CD1c-positive myeloid dendritic cell (primary cell): ENCODE measurements at regions not wholly inside any gene's neighbourhood (a gene's known extent, or its start where the extent isn't known, plus 50 kb on each side); places are given as distances from the start of the nearest gene placed in this dataset.
A peak's percentile ranks its signal among the peaks of the same experiment; 100 is the strongest.
"Not testable (repeated sequence)": the region's sequence is repeated elsewhere in the genome, so short reads cannot be mapped to it uniquely, and the experiment has no call there.

Experiments used
- DNase-seq: peaks from one replicate; pipeline ENCODE4 v3.0.0-alpha.2; 2016; ENCODE audit errors: extremely low spot score

DNA sequence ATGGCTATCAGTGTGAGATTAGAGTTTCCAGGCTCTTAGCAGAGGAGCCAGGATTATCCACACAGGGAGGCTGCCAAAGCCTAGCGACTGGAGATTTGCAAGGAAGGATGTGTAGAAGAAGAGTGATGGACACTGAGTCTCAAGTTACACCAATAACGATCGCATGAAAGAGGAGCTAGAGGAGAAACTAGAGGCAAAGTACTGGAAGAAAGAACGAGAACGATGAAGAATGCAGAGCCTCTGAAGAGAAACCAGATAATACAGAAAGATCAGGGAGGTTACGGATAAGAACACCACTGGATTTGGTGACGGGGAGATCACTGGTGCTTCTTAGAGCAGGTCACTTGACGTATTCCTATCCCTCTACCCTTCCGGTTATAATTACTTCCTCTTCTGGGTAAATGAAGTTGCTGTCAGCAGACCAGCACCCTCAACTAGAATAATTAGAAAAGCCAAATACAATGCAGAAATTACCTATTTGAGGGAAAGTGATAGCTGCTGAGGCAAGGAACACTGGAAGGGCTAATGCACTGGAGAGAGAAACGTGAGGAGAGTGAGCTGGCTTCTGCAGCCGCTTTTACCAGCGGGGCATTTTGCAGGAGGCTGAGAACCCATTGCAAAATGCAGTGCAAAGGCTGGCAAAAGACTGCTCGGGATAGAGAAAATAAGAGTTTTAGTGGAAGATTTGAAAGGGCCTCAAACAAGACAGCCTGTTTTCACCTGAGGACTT, 93.1 kb upstream of the HIF1A start:
- peak; percentile 42 for DNase-seq

DNA sequence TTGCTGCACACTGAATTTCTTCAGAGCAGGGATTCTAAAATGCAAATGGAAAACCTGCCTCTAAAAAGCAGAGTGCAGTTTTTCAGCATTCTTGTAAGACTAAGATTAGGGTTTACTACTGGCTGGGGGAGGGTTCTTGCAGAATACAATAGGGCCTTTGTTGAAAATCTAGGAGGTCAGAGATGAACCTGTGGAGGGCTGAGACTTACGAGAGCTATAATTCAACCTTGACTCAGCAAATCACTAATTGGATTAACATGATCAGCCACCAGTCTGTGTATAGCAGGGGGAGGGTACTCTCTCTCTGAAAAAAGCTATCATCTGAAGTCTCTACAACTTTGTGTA, 92.6 kb upstream of the HIF1A start:
- no peak for DNase-seq

DNA sequence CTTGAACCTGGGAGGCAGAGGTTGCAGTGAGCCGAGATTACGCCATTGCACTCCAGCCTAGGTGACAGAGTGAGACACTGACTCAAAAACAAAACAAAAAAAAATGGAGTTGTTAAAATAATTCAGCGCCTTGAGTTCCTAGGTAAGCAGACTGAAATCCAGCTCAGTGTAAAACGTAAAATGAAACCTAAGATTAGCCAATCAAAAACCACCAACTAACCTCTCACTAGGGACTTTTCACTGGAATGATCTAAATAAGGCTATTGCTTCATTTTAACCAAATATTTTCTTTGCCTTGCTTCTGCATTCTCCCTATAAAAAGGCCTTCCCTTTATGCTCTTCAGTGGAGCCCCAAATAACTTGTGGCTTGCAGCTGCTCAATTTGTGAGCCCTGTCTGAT, 91.6 kb upstream of the HIF1A start:
- DNase-seq: peak; percentile 64

DNA sequence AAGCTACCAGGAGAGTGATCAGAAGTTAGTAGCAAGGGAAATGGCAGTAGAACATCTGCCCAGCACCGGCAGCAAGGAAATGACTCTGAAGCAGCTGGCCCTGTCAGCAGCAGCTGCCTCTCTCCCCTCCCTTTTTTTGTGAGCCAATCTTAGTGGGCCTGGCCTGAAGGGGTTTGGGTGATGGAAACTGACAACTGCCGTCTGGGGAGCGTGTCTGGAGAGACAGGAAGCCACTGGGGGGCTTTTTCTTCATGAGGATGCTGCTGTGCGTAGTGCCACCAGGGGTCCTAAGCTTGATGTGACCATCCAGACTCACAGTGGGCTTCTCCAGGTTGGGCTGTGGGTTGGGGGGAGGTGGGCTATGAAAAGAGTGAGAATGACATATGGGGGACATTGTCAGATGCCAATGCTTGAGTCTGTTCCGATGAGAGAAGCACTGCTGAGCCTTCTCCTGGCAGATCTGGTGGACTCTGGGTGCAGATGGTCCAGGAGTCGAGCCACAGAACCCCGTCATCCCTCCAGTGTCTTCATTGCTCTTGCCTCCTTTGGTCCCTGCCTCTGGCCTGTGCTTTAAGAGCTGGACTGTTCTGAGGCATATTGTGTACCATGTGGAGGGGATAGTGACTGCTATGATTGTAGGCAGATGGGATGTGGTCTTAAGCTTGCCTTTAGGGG, 87.6 kb upstream of the HIF1A start:
- no peak for DNase-seq

DNA sequence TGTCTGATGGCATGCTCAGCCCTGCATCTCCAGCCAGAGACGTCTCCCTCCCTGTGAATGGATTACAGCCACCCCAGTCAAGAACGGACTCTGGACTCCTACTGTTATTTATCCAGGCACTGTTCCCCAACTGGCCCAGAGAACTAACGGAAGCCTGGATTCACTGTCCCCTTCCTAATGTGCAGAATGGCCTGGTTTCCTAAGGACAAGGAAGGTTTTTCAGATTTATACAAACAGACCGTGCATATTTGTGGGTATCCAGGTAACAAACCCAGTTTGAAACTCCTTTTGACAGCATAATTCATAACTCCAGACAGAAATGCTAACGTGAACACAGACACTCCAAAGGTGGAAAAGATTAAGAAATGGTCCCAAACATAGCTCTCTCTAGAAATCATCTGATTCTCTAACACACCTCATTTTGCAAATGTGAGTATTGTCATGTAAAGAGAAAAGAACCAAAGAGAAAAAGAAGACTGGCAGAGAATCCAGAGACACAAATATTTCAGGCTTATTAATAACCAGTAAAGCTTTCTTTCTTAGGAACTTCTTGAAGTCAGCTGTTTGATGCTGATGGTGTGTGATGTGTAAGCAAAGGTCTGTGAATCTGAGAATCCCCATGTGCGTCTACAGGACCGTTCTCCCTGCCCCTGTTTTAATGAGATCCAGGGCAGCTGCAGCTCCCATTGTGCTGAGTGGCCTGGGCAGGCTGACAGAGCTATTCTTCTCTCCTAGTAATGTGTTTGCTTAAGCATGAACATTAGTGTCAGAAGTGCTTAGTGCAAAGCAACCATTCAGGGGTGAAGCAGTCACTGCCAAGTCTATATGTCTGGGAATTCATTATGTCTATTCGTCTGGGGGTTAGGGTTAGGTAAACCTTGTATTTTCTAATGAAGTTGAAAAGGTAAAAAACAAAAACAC, 86.8 kb upstream of the HIF1A start:
- DNase-seq: no peak

DNA sequence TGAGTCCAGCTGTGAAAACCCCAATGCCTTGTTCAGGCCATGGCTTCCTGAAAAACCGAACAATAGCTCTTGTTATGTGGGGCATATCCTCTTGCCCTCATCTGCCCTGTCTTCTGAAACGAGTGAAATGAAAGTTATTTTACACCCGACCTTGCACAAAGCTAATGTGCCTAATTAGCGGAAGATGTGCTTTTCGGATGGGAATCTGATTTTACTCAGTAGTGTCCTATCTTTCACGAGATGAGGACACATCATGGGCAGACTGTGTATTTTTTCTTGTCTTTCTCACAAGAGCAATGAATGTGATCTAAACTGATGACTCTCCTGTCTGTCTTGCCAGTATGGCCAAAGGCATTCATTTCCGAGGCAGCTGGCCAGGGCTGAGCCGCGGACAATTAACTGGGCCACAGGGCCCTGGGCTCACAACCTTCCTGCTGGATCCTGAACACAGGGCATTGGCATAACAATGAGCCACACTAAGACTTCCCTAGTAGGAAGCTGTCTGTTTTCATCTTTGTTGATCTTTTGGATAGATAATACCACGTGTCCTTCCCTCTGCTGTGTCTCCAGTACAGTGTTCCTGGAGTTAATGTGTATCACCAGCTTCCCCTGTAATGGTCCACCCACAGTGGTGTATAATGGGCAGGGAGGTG, 86.0 kb upstream of the HIF1A start:
- no peak for DNase-seq

DNA sequence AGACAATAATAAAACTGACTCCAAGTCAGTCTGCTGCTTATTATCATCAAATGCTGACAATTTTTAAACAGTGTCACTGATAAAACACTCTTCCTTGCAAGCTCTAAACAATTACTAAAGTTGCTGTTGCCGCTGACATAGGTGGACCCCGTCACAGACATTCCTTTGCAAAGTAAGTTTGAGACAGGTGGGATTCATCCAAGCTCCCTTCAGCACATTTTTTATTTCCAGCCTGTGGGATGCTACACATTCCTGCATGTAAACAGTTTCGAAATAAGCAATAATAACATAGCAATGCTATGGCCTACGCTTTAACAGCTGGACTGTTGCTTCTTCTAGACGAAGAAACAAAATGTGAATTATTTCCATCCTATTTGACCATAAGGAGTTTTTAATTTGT, 85.4 kb upstream of the HIF1A start:
- DNase-seq: no peak

DNA sequence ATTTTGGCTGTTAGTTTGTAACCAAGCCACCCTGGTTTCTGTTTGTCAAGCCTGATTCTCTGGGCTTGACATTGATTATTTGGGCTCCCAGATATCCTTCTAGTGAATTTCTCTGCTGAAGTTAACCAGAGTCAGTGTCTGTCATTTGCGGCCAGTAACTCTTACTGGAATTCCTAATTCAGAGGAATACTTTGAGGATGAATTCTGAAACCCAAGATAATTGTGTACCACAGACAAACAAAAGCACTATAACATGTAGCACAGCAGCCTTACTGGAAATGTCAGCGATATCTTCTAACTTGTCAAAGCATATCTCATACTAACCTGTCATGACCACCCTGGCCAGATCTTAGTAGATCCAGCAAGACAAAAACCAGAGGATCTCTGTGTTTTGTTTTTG, 84.4 kb upstream of the HIF1A start:
- no peak for DNase-seq

DNA sequence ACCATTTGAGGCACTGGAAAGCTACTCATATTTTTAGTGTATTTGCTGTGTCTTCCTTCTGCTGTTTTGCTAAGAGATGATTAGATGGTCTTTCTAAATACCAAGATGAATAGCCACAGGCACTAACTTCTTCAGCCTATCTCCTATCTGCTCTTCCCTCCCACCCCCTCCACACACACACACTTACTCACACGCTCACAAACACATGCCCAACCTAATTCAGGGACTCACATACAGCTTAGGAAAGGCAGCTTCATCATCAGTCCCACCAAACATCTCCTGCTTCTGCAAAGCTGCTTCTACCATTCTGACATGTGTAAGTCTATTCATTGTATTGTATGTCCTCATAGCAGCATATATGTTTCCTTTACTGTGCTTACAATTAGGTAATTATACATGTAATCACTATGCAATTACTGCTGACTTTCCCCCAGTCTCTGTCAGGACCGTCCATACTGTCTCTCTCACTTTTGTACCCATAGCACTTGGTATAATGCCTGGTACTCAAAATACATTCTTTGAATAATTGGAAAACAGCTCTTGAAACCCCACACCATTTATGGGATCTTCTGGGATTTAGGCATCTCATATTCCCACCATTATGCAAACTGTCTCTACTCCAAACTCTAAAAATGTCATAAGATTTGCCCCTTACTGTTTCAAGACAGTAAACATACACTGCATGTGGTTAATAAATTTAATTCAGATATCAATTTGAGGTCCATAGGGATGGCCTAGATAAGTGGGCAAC, 83.3 kb upstream of the HIF1A start:
- no peak for DNase-seq

DNA sequence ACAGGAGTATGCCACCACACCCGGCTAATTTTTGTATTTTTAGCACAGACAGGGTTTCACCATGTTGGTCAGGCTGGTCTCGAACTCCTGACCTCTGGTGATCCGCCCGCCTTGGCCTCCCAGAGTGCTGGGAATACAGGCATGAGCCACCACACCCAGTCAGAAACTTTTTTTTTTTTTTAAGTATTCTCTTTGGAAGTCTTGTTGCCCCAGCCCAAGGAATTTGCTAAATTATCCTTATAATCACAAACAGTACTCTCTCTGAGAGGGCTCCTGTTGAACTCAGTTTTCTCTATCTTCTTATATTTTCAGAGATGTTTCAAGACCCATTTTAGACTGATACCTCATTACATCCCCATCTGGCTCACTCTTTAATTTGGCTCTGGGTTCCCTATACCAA, 82.3 kb upstream of the HIF1A start:
- DNase-seq: not testable (repeated sequence)

DNA sequence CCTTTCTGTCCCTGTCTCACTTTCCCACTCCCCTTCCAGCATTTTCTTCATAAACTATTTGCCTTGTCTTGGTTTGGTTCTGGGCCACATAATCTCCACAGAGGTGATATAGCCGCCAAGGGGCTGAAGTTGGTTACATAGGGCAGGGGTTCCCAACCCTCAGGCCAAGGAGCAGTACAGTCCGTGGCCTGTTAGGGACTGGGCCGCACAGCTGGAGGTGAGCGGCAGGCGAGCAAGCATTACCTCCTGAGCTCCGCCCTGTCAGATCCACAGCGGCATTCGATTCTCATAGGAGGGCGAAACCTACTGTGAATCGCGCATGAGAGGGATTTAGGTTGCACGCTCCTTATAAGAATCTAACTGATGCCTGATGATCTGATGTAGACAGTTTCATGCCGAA, 80.6 kb upstream of the HIF1A start:
- DNase-seq: no peak

DNA sequence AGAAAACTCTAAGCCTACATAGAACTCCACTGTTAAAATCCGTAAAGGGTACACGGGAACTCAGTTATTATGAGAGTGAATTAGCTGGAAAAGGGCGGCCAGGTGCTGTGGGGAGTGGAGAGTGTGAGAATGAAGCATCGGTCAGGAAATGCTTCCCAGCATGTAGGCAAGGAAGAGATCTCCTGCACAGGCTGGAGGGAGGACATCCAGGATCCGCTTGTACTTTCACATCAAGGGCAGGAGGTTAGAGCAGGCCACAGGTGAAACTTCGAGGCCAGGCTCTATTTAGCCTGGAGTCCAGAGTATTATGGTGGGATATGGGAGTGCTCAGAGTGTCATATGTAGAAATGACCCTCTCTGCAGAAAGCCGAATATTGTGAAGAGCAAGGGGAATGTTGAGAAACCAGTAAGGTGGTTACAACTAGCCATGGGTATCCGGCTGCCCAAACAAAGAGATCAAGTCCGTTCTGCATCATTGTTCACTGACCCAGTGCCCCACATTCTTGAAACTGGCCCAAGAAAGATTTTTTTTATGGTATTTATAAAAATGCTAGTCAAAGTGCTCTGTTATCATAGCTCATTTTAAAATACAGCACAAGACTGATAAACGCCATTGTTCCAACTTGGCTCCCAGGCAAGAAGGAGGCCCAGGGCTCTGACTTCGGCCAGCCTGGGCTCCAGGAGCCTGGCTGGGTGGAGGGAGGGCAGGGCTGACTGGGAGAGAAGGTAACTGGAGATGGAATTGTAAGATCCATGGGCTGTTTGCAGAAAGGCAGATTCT, 79.4 kb upstream of the HIF1A start:
- DNase-seq: no peak

DNA sequence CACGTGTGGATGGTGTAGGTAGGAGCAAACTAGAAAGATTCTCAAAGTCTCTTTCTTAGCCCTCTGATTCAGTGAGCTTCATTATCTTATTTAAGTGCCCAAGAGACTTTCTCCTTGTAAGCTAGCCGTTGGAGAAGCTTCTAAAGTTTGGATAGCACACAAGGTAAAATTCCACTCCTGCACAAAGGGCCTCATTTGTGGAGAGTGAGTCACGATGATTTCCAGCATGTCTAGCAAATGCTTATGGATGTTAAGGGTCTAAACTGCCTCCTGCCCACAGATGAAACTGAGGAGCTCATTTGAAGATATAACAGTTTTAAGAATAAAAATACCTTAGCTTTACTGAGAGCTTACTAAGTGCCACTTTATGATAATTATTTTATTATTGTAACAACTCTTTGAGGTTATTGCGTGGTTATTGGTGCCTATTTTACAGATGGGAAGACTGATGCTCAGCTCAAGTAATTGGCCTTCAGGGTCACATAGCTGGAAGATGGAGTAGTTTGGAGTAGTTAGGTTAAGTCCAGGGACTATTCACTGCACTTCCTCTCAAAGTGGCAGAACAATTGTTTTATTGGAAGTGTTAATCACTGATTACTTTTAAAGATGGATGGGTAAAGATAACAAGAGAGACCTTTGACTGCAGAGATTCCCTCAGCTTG, 78.7 kb upstream of the HIF1A start:
- no peak for DNase-seq

DNA sequence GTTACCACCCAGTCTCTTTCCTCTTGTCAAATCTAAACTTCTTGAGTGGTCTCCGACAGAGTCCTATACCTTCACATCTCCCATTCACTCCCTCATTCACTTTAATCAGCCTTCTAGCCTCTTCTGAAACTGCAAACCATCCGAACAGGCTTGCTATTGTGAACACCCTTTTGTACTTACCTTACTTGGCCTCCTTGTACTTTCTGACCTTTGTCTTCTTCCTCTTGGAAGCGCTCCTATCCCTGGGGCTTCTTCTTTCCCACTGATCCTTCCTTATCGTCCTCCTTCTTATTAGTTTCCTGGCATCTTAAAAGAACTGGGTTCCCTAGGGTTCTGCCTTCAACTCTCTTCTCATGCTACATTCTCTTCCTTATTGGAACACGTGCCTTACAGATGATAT, 76.9 kb upstream of the HIF1A start:
- no peak for DNase-seq

DNA sequence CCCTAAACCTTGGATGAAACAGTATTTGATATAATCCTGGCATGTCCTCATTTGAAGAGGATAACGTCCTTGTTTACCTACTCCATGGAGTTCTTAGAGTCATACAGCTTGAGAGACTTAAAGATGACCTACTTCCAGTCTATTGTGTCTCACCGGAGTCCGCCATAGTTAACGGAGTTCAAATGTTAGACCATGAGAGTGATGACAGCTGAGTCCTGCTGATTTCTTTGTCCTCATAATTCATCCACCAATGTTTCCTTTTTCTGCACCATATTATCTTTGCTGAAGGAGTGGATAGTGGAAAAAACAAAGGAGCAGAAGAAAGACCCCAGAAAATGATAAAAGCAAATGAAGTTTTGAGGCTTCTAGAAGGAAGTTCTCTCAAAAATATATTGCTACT, 75.8 kb upstream of the HIF1A start:
- DNase-seq: no peak

DNA sequence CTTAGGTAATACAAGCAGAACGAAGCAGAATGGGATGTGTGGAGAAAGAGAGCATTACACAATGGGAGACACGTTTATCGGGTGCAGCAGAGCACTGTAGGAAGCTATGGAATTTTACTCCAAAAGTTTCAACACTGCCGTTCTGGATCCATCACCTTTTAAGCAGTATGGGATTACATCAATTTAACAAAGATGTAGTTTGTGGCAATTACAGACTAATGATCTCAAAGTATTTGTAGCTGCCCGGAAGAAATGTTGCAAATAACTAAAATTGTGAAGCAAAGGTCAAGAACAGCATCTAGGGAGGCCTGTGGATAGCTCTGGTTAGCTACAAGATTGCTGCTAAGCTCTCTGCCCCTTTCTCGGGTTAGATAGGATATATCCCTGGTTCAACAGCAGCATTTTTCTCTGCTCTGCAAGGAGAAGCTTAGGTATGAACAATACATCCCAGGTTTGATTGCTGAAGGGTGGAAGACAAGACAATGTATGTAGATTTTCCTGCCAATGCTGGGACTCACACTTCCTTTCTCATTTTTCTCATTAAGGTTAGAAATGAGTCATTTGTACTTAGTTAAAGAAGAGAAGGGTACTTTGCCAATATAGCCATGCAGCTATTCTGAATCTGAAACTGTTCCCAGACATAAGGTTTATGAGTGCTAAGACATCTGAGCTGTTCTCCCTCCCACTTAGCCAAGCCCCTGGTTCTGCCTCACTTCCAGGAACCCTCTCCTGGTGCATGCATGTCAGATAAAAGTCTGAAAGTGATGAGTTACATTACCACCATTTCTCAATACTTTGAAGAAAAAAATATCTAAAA, 75.0 kb upstream of the HIF1A start:
- peak; percentile 7 for DNase-seq

DNA sequence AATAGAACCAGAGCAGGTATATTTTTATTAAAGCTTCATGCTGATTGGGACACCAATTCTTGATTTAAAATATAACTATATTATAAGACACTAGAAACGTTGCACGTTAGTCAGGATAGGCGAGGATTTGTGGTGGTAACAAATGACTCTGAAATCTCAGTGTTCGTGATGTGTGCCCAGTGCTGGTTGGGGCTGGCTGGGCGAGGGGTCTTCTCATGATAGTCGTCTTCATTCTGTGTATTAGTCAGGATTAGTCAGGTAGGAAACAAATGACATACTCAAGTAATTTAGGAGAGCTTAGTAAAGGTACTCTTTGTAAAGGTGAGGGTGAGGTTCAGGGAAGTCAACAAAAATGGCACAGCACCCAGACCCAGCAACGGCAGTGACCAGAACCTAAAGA, 73.9 kb upstream of the HIF1A start:
- DNase-seq: no peak

DNA sequence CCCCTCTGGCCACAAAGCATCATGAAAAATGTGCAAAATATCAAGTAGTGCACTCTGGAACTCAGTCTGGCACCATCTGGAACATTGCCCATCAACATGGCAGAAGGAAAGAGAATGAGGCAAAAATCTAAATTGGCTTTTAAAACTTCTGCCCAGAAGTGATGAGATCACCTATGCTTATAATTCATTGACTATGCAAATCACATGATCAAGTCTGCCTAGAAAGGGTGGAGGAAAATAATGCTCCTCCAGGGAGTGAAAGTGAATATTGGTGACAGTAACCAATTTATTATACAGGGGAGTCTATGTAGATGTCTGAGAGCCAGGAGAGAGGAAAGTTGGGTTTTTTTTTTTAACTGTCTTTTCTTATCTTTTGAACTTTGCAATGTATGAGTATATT, 73.3 kb upstream of the HIF1A start:
- no peak for DNase-seq

DNA sequence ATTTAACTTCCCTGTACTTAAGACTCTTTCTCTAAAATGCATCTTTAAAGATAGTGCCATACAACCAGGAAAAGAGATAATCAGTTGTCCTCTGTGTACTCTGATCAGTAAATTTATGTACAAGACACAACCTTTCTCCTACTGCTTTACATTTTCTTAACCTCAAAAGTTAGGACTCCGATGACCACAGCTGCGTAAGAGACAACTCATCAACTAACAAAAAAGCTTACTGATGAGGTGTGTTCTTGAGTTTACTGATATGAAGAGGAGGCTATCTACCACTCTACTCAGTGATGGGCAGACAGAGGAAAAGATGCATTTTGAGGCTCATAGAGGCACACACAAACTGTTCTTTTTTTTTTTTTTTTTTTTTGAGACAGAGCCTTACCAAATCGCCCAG, 71.4 kb upstream of the HIF1A start:
- DNase-seq: no peak
